Neuron (in vitro differentiated cells): ENCODE measurements at regions not wholly inside any gene's neighbourhood (a gene's known extent, or its start where the extent isn't known, plus 50 kb on each side); places are given as distances from the start of the nearest gene placed in this dataset.

ENCODE experiments used
- H2AFZ ChIP-seq: one replicate; pipeline ENCODE4 v1.6.1; 2013; ENCODE audit warnings: low read depth, mild to moderate bottlenecking, inconsistent platforms, low read length, moderate library complexity
- H3K27me3 ChIP-seq: one replicate; pipeline ENCODE4 v1.6.1; 2013; ENCODE audit warnings: low read length; ENCODE audit not compliant: insufficient read depth
- H3K36me3 ChIP-seq: one replicate; pipeline ENCODE4 v1.6.1; 2013; ENCODE audit warnings: low read length; ENCODE audit not compliant: insufficient read depth
- H3K4me1 ChIP-seq: one replicate; pipeline ENCODE4 v1.6.1; 2013; ENCODE audit warnings: low read length; ENCODE audit not compliant: insufficient read depth
- H3K4me3 ChIP-seq: 2 replicates; pipeline ENCODE4 v1.5.1; 2013; ENCODE audit warnings: mild to moderate bottlenecking, low read length, moderate library complexity
- H3K9me3 ChIP-seq: one replicate; pipeline ENCODE4 v1.6.1; 2013; ENCODE audit warnings: low read length

DNA sequence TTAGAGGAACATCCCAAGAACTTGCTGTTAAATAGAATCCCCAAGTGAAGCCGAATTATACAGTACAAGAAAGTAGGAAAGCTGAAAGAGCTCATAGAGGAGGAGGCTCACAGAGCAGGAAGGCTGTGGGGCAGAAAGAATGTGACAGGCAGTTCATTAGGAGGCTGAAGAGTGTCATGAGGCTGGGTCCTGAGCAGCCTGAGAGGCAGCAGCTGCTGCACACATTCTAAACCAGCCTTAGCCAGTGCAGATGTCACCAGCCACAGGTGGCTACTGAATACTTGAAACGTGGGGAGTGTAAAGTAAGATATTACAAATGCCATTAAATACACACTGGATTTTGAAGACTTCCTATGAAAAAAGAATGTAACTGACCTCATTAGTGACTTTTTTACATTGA, 490.2 kb upstream of the KLHL29 start:
- H3K4me3 ChIP-seq, result no peak overlapping the region
- no peak overlapping the region for H2AFZ ChIP-seq
- no peaks in the 10 kb centered on the region for H3K9me3 ChIP-seq
- no peaks in the 10 kb centered on the region for H3K27me3 ChIP-seq
- no peaks in the 10 kb centered on the region for H3K36me3 ChIP-seq
- no peaks in the 10 kb centered on the region for H3K4me1 ChIP-seq

DNA sequence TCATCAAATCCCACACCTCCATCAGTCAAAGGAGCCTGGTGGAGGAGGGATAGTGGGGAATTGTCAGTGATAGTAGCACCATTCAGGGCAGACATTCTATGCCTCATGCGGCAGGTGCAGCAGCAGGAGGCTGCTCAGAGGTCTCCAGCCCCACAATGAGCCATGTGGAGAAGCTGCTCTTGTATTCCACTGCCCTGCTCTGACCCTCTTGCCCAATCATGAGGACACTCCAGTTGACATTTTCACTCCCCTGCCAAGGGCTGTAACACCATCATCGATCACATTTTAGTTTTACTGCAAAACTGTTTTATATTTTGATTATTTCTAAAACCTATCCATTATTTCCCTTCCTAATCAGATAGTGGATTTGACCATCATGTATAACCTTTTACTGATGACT, 487.6 kb upstream of the KLHL29 start:
- Histone ChIP-seq H3K27me3 (no peaks in the 10 kb centered on the region), H3K9me3 (no peaks in the 10 kb centered on the region), H3K36me3 (no peaks in the 10 kb centered on the region), H2AFZ (no peak overlapping the region), H3K4me1 (no peaks in the 10 kb centered on the region), H3K4me3 (no peak overlapping the region)

DNA sequence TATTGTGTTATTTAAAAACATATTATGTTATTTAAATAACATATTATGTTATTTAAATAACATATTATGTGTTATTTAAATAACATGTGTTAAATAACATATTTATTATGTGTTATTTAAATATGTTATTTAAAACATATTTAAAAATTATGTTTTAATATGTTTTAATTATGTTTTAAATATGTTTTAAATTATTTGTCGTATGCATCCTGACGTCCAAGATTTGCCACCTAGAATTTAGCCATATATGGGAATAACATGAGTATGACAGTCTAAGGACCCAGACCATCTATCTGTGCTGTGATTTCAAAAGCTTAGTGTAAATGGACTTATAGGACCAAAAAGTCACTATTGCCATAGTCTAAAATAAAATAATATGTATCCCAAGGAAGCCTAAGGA, 484.3 kb upstream of the KLHL29 start:
- H3K4me1 ChIP-seq, result no peaks in the 10 kb centered on the region
- no peaks in the 10 kb centered on the region for H3K27me3 ChIP-seq
- no peaks in the 10 kb centered on the region for H3K9me3 ChIP-seq
- no peak overlapping the region for H2AFZ ChIP-seq
- H3K4me3 ChIP-seq, result no peak overlapping the region
- no peaks in the 10 kb centered on the region for H3K36me3 ChIP-seq

DNA sequence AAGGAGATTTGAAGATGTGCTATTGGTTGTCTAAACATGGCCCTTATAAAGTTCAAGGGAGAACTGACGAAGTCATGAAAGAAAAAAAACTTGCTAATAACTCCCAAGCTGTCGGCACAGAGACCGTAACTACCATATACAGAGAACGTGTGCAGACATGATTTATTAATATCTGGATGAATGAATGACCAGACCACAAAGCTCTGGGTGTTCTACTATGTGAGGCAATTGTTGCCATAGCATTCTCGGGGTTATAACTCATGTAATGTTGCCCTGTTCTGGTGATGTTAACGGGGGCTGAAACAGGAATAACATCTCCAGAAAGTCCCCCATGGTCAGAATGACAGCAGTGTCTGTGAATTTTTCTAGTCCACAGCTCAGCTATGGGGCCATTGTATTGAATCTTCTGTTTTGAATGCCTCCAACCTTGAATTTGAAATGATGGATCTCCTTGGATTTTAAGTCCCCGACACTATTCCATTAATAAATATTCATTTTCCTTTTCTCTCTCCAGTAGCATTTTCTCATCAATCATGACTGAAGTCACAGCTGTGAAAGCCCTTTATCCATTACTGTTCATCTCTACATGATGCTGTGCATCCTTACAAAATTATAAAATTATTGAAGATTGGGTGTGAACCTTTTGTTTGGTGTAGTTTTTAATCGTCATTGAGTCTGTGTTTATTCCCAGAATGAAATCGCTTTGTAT, 483.4 kb upstream of the KLHL29 start:
- H3K36me3 ChIP-seq, result no peaks in the 10 kb centered on the region
- H3K27me3 ChIP-seq, result no peaks in the 10 kb centered on the region
- H3K4me3 ChIP-seq, result no peak overlapping the region
- no peaks in the 10 kb centered on the region for H3K4me1 ChIP-seq
- H3K9me3 ChIP-seq, result no peaks in the 10 kb centered on the region
- no peak overlapping the region for H2AFZ ChIP-seq

DNA sequence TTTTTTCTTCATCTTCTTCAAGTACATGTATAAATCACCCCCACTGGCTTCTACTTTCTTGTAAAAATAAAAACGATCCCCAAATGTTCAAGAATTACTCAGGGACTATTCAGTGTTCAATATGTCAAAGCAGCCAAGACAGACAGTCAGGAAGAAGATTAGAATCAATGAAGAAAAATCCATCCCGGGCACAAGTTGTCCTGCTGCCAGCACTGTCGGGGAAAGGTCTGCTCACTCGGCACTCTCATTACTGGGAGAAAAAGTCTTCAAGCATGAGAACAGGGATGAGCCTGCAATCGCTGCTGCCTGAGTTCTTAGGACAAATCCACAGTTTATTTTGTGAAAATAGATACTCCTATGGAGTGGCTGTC, 482.8 kb upstream of the KLHL29 start:
- Histone ChIP-seq H3K9me3 (no peaks in the 10 kb centered on the region), H3K4me3 (no peak overlapping the region), H3K27me3 (no peaks in the 10 kb centered on the region), H3K4me1 (no peaks in the 10 kb centered on the region), H3K36me3 (no peaks in the 10 kb centered on the region), H2AFZ (no peak overlapping the region)

DNA sequence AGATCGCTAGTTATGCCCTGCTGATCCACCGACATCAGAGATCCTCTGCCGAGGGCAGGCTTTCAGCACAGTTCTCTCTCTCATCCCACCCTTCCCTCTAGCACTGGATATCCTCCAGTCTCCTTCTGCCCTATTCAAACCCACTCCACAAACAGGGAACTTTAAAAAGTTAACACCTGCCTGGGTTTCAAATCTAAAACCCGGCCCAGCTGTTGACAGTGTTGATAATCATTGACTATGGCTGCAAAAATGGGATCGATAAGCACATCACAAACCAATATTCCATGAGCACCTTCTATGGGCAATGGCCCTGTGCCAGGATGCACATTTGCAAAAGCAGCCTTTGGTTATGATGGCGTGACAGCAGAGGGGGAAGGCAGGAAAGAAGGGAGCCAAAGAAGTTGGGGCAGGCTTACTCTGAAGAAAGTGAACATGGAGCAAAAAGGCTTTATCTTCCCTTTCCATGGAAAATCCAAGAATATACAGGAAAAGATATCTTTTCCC, 482.3 kb upstream of the KLHL29 start:
- no peaks in the 10 kb centered on the region for H3K9me3 ChIP-seq
- no peak overlapping the region for H3K4me3 ChIP-seq
- H2AFZ ChIP-seq, result no peak overlapping the region
- no peaks in the 10 kb centered on the region for H3K27me3 ChIP-seq
- no peaks in the 10 kb centered on the region for H3K36me3 ChIP-seq
- no peaks in the 10 kb centered on the region for H3K4me1 ChIP-seq

DNA sequence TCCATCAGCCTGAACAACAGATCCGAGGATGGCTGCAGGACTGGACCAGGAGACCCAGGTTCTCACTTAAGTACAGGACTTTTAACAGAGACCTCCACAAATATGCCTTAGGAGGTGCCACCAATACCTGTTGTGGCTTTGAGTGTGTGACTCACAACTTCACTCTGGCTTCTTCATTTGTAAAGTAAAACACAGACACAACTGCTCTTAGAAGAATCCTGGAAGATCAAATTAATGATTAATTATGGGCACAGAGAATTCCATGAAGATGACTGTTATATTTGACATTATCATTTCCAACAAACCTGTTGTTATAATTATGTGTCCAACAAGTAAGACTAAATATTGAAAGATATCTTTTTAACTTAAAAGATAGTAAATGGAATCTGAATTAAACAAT, 481.4 kb upstream of the KLHL29 start:
- no peaks in the 10 kb centered on the region for H3K27me3 ChIP-seq
- no peak overlapping the region for H3K4me3 ChIP-seq
- no peak overlapping the region for H2AFZ ChIP-seq
- H3K9me3 ChIP-seq, result no peaks in the 10 kb centered on the region
- H3K4me1 ChIP-seq, result no peaks in the 10 kb centered on the region
- no peaks in the 10 kb centered on the region for H3K36me3 ChIP-seq

DNA sequence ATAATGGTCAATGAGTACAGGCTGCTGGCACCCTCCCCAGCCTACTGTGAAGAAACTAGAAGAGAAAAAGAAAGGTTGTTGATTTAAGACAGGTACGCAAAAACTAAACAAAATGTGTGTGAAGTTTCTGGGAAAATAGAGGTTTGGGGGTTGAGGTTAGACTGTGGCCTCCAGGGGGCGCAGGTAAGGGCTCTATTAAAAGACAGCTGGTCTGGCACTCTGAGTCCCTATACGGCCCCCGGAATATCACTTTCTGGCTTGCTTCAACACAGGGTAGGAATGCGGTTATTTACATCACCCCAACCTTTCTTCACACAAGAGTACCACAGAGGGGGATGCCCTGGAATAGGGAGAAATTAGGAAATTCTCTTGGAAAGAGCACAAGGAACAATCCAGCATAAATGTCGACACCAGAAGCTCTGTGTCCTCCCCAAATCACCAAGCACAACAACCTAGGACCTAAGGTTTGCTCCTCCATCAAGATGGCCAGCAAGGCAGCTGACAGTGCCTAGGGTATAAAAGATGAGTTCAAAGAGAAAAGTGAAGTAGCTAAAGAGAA, 480.8 kb upstream of the KLHL29 start:
- Histone ChIP-seq H2AFZ (no peak overlapping the region), H3K36me3 (no peaks in the 10 kb centered on the region), H3K4me3 (no peak overlapping the region), H3K9me3 (no peaks in the 10 kb centered on the region), H3K27me3 (no peaks in the 10 kb centered on the region), H3K4me1 (no peaks in the 10 kb centered on the region)

DNA sequence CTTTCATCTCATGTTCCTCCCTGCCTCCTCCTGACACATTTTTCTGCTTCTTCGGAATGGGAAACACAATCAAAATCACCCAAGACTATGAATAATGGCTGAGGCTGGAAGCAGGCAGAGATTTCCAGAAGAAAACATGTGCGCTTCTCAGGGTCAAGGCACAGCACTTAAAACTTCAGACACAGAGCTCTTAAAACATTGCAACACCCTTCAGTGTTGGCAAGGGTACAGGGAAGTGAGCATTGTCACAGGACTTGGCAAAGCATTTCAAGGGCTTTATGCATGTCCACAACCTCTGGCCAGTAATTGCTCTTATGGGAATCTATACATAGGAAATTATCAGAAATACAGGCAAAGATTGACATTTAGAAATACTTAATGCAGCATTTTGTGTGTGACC, 477.6 kb upstream of the KLHL29 start:
- Histone ChIP-seq H2AFZ (no peak overlapping the region), H3K9me3 (no peaks in the 10 kb centered on the region), H3K36me3 (no peaks in the 10 kb centered on the region), H3K27me3 (no peaks in the 10 kb centered on the region), H3K4me1 (no peaks in the 10 kb centered on the region), H3K4me3 (no peak overlapping the region)

DNA sequence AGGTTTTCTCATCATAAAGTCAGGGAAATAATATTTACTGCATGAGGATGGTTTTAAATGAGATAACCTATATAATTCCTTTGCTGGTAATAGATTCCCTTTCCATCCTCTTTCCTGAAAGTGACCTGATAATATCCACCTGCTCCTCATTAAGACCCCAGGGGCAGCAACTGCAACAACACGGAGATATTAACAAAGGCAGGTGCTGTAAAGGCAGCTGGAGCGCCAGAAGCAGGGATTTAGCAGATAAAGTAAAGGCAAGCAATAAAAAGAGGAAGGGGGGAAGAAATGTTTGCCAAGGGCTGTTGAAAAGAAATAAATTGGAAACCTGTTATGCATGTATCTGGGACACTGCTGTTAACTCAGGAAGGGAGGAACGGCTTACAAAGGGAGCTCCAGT, 472.6 kb upstream of the KLHL29 start:
- no peaks in the 10 kb centered on the region for H3K9me3 ChIP-seq
- H3K4me3 ChIP-seq, result no peak overlapping the region
- H3K36me3 ChIP-seq, result no peaks in the 10 kb centered on the region
- H3K4me1 ChIP-seq, result no peaks in the 10 kb centered on the region
- H2AFZ ChIP-seq, result no peak overlapping the region
- no peaks in the 10 kb centered on the region for H3K27me3 ChIP-seq

DNA sequence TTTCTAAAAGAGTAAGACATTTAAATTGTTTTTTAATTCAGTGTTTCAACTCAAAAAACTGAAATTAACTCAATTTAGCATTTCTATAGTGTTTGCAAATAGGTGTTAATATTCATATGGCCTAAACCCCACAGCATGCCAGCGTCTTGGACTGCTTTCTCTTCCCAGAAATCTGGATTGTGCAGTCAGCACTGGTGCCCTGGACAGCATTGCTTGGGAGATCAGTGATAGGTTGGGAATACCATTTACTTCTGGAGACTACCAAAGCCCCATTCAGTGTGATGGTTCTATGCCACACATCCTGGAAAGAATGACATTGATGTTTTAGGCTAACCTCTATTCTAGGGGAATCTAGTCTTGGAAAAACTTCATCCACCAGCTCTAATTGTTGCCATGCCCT, 455.0 kb upstream of the KLHL29 start:
- H3K4me3 ChIP-seq, result no peak overlapping the region
- H2AFZ ChIP-seq, result no peak overlapping the region
- no peaks in the 10 kb centered on the region for H3K9me3 ChIP-seq
- no peaks in the 10 kb centered on the region for H3K36me3 ChIP-seq
- no peaks in the 10 kb centered on the region for H3K27me3 ChIP-seq
- H3K4me1 ChIP-seq, result no peaks in the 10 kb centered on the region

DNA sequence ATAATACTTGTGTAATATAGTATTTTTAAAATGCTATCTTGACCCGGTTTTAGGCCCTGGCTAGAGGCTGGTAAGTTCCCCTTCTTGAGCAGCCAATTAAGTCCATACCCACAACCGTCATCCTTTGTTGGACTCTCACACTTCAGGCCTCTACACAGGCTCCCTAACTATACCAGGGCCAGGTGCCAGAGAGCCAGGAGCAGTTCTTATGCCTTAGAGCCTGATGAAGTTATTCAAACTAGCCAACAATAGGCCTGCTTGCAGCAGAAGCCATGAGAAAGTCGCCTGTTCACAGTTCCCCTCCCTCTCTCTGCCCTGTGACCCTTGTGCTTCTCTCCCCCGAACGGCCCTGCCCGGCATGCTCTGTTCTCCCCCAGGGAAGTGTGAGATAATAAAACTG, 454.2 kb upstream of the KLHL29 start:
- H3K9me3 ChIP-seq, result no peaks in the 10 kb centered on the region
- no peaks in the 10 kb centered on the region for H3K4me1 ChIP-seq
- no peak overlapping the region for H2AFZ ChIP-seq
- H3K36me3 ChIP-seq, result no peaks in the 10 kb centered on the region
- no peaks in the 10 kb centered on the region for H3K27me3 ChIP-seq
- H3K4me3 ChIP-seq, result no peak overlapping the region

DNA sequence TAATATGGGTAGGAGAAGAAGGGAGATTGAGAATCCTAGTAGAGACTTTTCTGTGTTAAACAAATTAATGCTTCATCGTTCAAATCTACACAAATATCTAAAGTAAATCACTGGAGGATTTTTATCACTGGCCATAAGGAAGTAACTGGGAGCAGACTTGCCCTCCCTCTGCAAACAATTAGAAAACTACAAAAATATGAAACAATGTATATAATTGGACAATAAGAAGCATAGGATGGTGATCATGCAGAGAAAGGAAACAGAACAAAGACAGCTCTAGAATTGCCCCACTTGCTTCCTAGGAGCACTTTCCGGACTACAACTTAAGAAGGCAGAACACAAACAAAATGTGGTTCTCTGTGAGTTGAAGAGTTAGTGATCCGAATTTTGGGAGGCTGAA, 452.7 kb upstream of the KLHL29 start:
- Histone ChIP-seq H3K4me1 (no peaks in the 10 kb centered on the region), H3K4me3 (no peak overlapping the region), H3K9me3 (no peaks in the 10 kb centered on the region), H3K27me3 (no peaks in the 10 kb centered on the region), H2AFZ (no peak overlapping the region), H3K36me3 (no peaks in the 10 kb centered on the region)

DNA sequence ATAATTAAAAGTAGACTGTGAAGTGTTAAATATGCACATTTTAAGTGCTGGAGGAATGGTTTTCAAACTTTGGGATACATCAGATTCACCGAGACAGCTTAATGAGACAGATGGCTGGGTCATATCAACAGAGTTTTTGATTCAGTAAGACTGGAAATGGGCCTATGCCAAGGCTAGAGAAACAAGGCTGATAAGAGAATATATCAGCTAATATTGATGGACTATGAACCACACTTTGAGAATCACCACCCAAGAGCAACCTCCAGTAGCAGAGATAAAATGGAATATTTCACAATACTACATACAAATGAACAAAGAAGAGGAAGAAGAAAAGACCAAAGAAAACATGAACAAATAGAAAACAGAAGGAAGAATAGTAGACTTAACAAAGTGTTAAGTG, 450.2 kb upstream of the KLHL29 start:
- no peaks in the 10 kb centered on the region for H3K27me3 ChIP-seq
- H3K4me3 ChIP-seq, result no peak overlapping the region
- no peaks in the 10 kb centered on the region for H3K4me1 ChIP-seq
- H3K9me3 ChIP-seq, result no peaks in the 10 kb centered on the region
- no peaks in the 10 kb centered on the region for H3K36me3 ChIP-seq
- H2AFZ ChIP-seq, result no peak overlapping the region
